ENCODE measurements at regions not wholly inside any gene's neighbourhood (a gene's known extent, or its start where the extent isn't known, plus 50 kb on each side); places are given as distances from the start of the nearest gene placed in this dataset.

GRCh38 chr9:134570151-134570621 is 71.4 kb upstream of the COL5A1 start:
- TF ChIP-seq, protein P1, sequence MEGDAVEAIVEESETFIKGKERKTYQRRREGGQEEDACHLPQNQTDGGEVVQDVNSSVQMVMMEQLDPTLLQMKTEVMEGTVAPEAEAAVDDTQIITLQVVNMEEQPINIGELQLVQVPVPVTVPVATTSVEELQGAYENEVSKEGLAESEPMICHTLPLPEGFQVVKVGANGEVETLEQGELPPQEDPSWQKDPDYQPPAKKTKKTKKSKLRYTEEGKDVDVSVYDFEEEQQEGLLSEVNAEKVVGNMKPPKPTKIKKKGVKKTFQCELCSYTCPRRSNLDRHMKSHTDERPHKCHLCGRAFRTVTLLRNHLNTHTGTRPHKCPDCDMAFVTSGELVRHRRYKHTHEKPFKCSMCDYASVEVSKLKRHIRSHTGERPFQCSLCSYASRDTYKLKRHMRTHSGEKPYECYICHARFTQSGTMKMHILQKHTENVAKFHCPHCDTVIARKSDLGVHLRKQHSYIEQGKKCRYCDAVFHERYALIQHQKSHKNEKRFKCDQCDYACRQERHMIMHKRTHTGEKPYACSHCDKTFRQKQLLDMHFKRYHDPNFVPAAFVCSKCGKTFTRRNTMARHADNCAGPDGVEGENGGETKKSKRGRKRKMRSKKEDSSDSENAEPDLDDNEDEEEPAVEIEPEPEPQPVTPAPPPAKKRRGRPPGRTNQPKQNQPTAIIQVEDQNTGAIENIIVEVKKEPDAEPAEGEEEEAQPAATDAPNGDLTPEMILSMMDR (conservative IDR thresholded peaks at IDR 0.05; ENCODE audit: low read length), result peak; percentile 22; the same call in 1 of the 2 replicates
- TF ChIP-seq EZH2phosphoT487 (IDR thresholded peaks at IDR 0.05; ENCODE audit: borderline replicate concordance), result no peak
